Inferior parietal cortex (tissue), 1 donor: ENCODE measurements at regions not wholly inside any gene's neighbourhood (a gene's known extent, or its start where the extent isn't known, plus 50 kb on each side); places are given as distances from the start of the nearest gene placed in this dataset.
A peak's percentile ranks its signal among the peaks of the same experiment; 100 is the strongest.
"Not testable (repeated sequence)": the region's sequence is repeated elsewhere in the genome, so short reads cannot be mapped to it uniquely, and the experiment has no call there.

Experiments used
- DNase-seq: peaks from one replicate; pipeline ENCODE4 v3.0.0-alpha.2; 2016; ENCODE audit errors: extremely low spot score

- DNase-seq = no peak
Measured at GRCh38 chr13:68976287-68976686, 1131.3 kb upstream of the ATXN8OS start.

DNA sequence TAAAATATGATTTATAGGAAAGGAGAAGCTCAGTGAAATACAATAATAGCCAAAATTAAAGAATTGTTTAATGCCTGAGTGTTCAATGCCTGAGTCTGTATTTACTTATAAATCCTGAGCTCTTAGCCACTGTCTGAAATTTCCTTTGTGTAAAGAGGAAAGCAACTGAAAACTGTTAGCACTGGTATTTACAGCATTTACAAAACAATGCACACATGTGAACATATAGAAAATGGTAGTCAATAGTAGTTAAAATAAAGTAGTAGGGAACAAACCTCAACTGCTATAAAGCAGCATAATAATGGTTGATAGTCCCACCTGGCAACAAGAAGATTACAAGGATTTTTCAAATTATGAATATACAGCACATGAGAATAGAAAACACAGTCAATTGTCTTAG lies 1137.1 kb upstream of the ATXN8OS start:
- DNase-seq = no peak

DNA sequence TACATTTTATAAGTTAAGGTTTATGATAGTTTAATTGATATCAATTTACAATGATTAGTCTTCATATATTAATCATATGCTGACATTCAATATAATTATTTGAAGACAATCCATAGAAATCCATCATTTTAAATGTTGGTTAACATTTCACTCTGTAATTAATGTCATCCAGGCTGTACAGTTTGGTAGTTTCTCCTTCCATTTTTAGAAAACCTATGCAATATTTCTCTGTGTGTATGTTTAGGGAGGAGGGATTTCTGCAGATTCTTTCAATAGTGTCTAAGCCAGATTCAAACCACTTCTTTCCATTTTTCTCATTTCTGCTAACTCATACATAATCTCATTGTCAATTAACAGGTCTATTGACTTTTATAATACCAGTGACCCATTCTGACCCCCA lies 1159.0 kb upstream of the ATXN8OS start:
- no peak for DNase-seq

- no peak for DNase-seq
Measured at GRCh38 chr13:68944272-68944671, 1163.4 kb upstream of the ATXN8OS start.

- DNase-seq = no peak
Measured at GRCh38 chr13:68940049-68940448, 1167.6 kb upstream of the ATXN8OS start.

- DNase-seq = no peak
Measured at GRCh38 chr13:68938639-68939038, 1169.0 kb upstream of the ATXN8OS start.

GRCh38 chr13:68929075-68929745 lies 1178.4 kb upstream of the ATXN8OS start:
- DNase-seq = no peak

- DNase-seq = peak; percentile 31
Measured at GRCh38 chr13:68927387-68928026, 1180.1 kb upstream of the ATXN8OS start.

DNA sequence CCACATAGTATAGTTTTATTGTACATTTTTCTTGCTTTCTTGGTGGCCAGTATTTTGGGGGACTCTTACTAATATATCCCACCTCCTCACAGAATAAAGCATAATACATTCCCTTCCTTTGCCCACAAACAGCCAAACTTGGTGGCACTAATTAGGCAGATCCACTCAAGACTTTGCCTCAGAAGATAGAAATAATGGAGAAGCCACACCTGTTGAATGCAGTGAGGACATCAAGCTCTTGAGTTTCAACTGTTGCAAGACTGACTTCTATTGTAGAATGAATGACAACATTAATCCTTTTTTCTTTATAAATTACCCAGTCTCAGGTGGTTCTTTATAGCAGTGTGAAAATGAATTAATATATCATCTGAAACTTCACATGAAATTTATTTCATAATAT lies 1183.6 kb upstream of the ATXN8OS start:
- DNase-seq = no peak

- no peak for DNase-seq
Measured at GRCh38 chr13:68908879-68909278, 1198.7 kb upstream of the ATXN8OS start.

GRCh38 chr13:68905186-68905585 lies 1202.4 kb upstream of the ATXN8OS start:
- no peak for DNase-seq

- no peak for DNase-seq
Measured at GRCh38 chr13:68897331-68897928, 1210.2 kb upstream of the ATXN8OS start.

DNA sequence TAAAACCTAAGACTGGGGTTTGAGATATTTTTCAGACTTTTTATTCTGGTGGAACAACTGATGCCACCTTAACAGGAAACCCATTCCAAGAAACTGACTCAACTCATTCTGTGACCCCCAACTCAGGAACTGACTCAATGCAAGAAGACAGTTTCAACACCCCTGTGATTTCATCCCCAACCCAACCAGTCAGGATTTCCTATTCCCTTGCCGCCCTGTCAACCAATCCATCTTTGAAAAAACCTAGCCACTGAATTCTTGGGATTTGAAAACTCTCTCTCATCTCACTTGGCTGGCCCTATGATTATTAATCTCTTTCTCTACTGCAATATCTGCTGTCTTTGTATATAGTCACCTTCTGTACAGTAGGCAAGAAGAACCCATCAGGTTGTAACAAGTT lies 1211.9 kb upstream of the ATXN8OS start:
- no peak for DNase-seq

DNA sequence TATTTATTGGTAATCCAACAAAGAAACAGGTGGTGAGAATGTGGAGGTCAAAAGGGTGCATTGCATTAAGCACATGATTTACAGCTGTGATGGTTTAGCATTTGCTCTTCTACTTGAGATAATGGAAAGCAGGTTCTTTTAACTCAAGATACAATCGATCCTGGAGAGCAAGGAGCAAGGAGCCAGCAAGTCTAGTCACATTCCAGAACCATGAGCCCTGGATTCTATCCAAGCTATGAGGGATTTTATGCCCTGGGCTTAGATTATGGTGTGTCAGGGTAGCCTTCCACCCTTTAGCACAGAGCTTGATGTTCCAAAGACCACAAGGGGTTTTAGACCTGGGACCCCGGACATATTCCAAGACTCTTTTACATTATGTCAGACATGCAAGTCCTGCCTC lies 1213.9 kb upstream of the ATXN8OS start:
- not testable (repeated sequence) for DNase-seq

DNA sequence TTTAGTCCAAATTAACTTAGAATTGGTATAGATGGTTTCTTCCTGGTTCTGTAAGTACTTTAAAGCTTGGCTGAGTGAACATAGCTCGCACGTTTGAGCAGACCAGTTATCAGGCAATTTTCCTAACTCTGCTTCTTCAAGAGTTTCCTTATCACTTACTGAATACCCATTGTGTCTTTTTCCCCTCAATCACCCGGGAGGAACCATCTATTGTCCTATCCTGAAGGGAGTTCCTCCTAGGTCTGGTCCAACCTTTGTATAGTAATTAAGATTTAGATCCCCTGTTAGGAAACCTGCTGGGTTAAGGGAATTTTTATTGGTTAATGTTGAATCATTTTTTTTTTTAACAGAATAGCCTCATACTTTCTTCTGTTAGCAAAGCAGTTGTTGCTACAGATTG lies 1215.0 kb upstream of the ATXN8OS start:
- DNase-seq = not testable (repeated sequence)

GRCh38 chr13:68890101-68890500 lies 1217.5 kb upstream of the ATXN8OS start:
- DNase-seq = not testable (repeated sequence)

DNA sequence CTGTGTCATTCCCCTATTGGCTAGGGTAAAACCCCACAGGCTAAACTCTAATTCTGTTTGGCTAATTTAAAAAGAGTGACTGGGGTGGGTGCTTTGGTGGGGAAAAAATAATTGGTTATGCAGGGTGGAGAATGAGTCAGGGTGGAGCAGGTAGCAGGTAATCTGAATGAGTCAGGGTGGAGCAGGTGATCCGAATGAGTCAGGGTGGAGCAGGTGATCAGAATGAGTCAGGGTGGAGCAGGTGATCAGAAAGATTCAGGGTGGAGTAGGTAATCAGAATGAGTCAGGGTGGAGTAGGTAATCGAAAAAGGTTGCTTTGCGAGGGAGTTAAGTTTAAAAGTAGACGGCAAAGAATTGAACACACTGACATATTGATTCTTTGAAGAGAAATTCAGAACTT lies 1218.8 kb upstream of the ATXN8OS start:
- DNase-seq = no peak

GRCh38 chr13:68872338-68872737 lies 1235.3 kb upstream of the ATXN8OS start:
- no peak for DNase-seq

GRCh38 chr13:68851026-68851425 lies 1256.6 kb upstream of the ATXN8OS start:
- no peak for DNase-seq

- DNase-seq = no peak
Measured at GRCh38 chr13:68850160-68850559, 1257.5 kb upstream of the ATXN8OS start.

GRCh38 chr13:68846663-68847062 lies 1261.0 kb upstream of the ATXN8OS start:
- DNase-seq = no peak

DNA sequence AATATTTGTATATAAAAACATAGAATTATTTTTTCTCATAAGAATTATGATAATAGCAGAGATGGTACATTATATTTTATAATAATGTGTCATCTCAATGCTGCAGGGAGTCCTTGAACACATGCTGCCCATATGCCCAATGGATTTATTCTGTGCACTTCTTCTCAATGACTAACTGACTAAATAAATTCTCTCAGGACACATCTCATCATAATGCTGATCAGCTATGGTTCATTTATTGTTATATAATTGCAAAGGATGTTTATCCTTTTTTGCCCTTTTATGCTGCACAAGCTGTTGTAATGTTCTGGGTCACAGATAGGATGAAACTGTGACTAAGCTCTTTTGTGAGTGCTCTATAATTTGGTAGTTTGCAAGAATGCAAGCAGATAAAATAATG lies 1273.3 kb upstream of the ATXN8OS start:
- DNase-seq = no peak

DNA sequence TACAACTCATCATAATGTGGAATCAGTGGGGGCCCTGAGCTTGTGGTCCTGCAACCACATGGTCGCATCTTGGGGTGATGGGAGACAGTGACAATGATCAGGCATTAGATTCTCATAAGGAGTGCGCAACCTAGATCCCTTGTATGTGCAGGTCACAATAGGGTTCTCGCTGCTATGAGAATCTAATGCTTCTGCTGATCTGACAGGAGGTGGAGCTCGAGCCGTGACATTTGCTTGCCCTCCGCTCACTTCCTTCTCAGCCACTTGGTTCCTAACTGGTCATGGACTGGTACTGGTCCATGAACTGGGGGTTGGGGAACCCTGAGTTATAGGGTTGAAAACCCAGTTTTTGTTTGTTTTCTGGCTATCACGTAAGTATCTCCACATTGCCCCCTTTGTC lies 1290.9 kb upstream of the ATXN8OS start:
- no peak for DNase-seq
